AG09309 (cell line): ENCODE measurements at regions not wholly inside any gene's neighbourhood (a gene's known extent, or its start where the extent isn't known, plus 50 kb on each side); places are given as distances from the start of the nearest gene placed in this dataset.

ENCODE experiments used
- DNase-seq: peaks from one replicate; pipeline ENCODE4 v3.0.0-alpha.2; 2010; ENCODE audit warnings: low read depth
- H3K4me3 ChIP-seq: 2 replicates; pipeline ENCODE4 v1.5.1; 2011; ENCODE audit warnings: mild to moderate bottlenecking, low read depth, low read length, moderate library complexity; ENCODE audit not compliant: control insufficient read depth
- CTCF ChIP-seq: IDR thresholded peaks from 2 replicates; pipeline ENCODE4 v1.5.1; 2011; ENCODE audit warnings: mild to moderate bottlenecking, low read depth, low read length, inconsistent platforms; ENCODE audit not compliant: insufficient read depth, control insufficient read depth; ENCODE audit errors: missing control alignments

GRCh38 chr4:24234288-24234848 lies 344.5 kb upstream of the PPARGC1A start:
- no peak for TF ChIP-seq CTCF
- no peak for DNase-seq
- no peak overlapping the region for H3K4me3 ChIP-seq

GRCh38 chr4:24230955-24231354 lies 341.1 kb upstream of the PPARGC1A start:
- no peak for DNase-seq
- TF ChIP-seq CTCF, result no peak
- H3K4me3 ChIP-seq, result no peak overlapping the region

GRCh38 chr4:24229978-24230377 lies 340.1 kb upstream of the PPARGC1A start:
- DNase-seq, result peak; percentile 13
- no peak for TF ChIP-seq CTCF
- no peak overlapping the region for H3K4me3 ChIP-seq

- no peak overlapping the region for H3K4me3 ChIP-seq
- TF ChIP-seq CTCF, result no peak
- DNase-seq, result no peak
Observed at GRCh38 chr4:24228692-24229091, 338.8 kb upstream of the PPARGC1A start.

- TF ChIP-seq CTCF, result no peak
- DNase-seq, result no peak
- no peak overlapping the region for H3K4me3 ChIP-seq
Observed at GRCh38 chr4:24226667-24227066, 336.8 kb upstream of the PPARGC1A start.

GRCh38 chr4:24226023-24226422 lies 336.2 kb upstream of the PPARGC1A start:
- H3K4me3 ChIP-seq, result no peak overlapping the region
- TF ChIP-seq CTCF, result no peak
- DNase-seq, result no peak

GRCh38 chr4:24224446-24224845 lies 334.6 kb upstream of the PPARGC1A start:
- no peak overlapping the region for H3K4me3 ChIP-seq
- DNase-seq, result no peak
- no peak for TF ChIP-seq CTCF
